HL-60 (cell line): ENCODE measurements at regions not wholly inside any gene's neighbourhood (a gene's known extent, or its start where the extent isn't known, plus 50 kb on each side); places are given as distances from the start of the nearest gene placed in this dataset.

ENCODE experiments used
- CTCF ChIP-seq: IDR thresholded peaks from one replicate; pipeline ENCODE4 v1.5.1; 2011; ENCODE audit warnings: low read length, control low read depth, inconsistent platforms; ENCODE audit not compliant: insufficient read depth
- GABPA ChIP-seq: IDR thresholded peaks from 2 replicates; pipeline ENCODE4 v1.6.1; 2012; ENCODE audit warnings: low read depth
- POLR2AphosphoS5 ChIP-seq: IDR thresholded peaks from 2 replicates; pipeline ENCODE4 v1.6.1; 2012; ENCODE audit warnings: low read depth

- TF ChIP-seq CTCF (no peak), GABPA (no peak), POLR2AphosphoS5 (no peak)
Measured at GRCh38 chr1:29648798-29649188, 412.5 kb downstream of the PTPRU start.
